Daoy (cell line): ENCODE measurements at regions not wholly inside any gene's neighbourhood (a gene's known extent, or its start where the extent isn't known, plus 50 kb on each side); places are given as distances from the start of the nearest gene placed in this dataset.

Experiments
- DNase-seq: peaks from one replicate; pipeline ENCODE4 v3.0.0-alpha.2; 2015; ENCODE audit warnings: low read depth

GRCh38 chr3:152192936-152193672 lies 75.6 kb upstream of the MBNL1 start:
- DNase-seq = no peak

- no peak for DNase-seq
These were observed 75.0 kb upstream of the MBNL1 start for GRCh38 chr3:152193673-152194267.

GRCh38 chr3:152195206-152195605 lies 73.5 kb upstream of the MBNL1 start:
- no peak for DNase-seq

GRCh38 chr3:152196782-152197181 lies 71.9 kb upstream of the MBNL1 start:
- DNase-seq = no peak

- DNase-seq = no peak
These were observed 71.3 kb upstream of the MBNL1 start for GRCh38 chr3:152197451-152197850.

GRCh38 chr3:152197937-152198336 lies 70.8 kb upstream of the MBNL1 start:
- no peak for DNase-seq

GRCh38 chr3:152198665-152199064 lies 70.1 kb upstream of the MBNL1 start:
- no peak for DNase-seq

GRCh38 chr3:152199102-152199840 lies 69.5 kb upstream of the MBNL1 start:
- no peak for DNase-seq

GRCh38 chr3:152200476-152201420 lies 68.0 kb upstream of the MBNL1 start:
- no peak for DNase-seq

GRCh38 chr3:152202976-152203626 lies 65.6 kb upstream of the MBNL1 start:
- DNase-seq = no peak

GRCh38 chr3:152203652-152204051 lies 65.1 kb upstream of the MBNL1 start:
- DNase-seq = no peak

GRCh38 chr3:152204218-152204617 lies 64.5 kb upstream of the MBNL1 start:
- DNase-seq = no peak

GRCh38 chr3:152205097-152205593 lies 63.6 kb upstream of the MBNL1 start:
- no peak for DNase-seq

- DNase-seq = no peak
These were observed 62.4 kb upstream of the MBNL1 start for GRCh38 chr3:152206243-152206760.

GRCh38 chr3:152208439-152208838 lies 60.3 kb upstream of the MBNL1 start:
- DNase-seq = no peak

- no peak for DNase-seq
These were observed 59.7 kb upstream of the MBNL1 start for GRCh38 chr3:152209060-152209459.

GRCh38 chr3:152209776-152210175 lies 59.0 kb upstream of the MBNL1 start:
- DNase-seq = no peak

GRCh38 chr3:152210697-152211096 lies 58.0 kb upstream of the MBNL1 start:
- DNase-seq = no peak

GRCh38 chr3:152211655-152212054 lies 57.1 kb upstream of the MBNL1 start:
- no peak for DNase-seq

GRCh38 chr3:152213203-152213602 lies 55.5 kb upstream of the MBNL1 start:
- no peak for DNase-seq

GRCh38 chr3:152213938-152214337 lies 54.8 kb upstream of the MBNL1 start:
- DNase-seq = no peak
